SK-N-SH (cell line): ENCODE measurements at regions not wholly inside any gene's neighbourhood (a gene's known extent, or its start where the extent isn't known, plus 50 kb on each side); places are given as distances from the start of the nearest gene placed in this dataset.

Experiments
- CTCF ChIA-PET: fragments of 300-600, 350-600 bp; formaldehyde crosslinking; extraction: SDS; loops from one replicate; lab custom pipeline; 2021; lab: Yijun Ruan, JAX
- POLR2A ChIA-PET: fragments of 350-600 bp; sonication (Branson Sonifier 250); formaldehyde crosslinking; extraction: SDS; loops from one replicate; lab custom pipeline; 2020; ENCODE audit warnings: antibody characterized with exemption, inconsistent platforms; lab: Yijun Ruan, JAX
- DNase-seq: peaks from one replicate; pipeline ENCODE4 v3.0.0; 2012
- H2AFZ ChIP-seq: fragments of 200-600 bp; sonication (generic); 2 replicates; pipeline ENCODE4 v1.8.1; 2016; ENCODE audit warnings: antibody characterized with exemption, mild to moderate bottlenecking, low read depth
- H3F3A ChIP-seq: fragments of 200-600 bp; sonication (generic); replicated peaks from 2 replicates; pipeline ENCODE3; 2016; ENCODE audit warnings: antibody characterized with exemption, mild to moderate bottlenecking; ENCODE audit not compliant: insufficient read depth
- H3K27ac ChIP-seq, 2 experiments: fragments of 200-500 bp in 1 of 2; fragments of 200-600 bp in 1 of 2; sonication (Bioruptor generic) in 1 of 2; sonication (generic), shearing (Covaris generic) in 1 of 2; 2 replicates each; pipeline versions ENCODE4 v1.5.1 to v1.6.1; 2014 to 2016; ENCODE audit warnings: low read depth in 2 of 2, inconsistent platforms in 1 of 2, low read length in 1 of 2, mild to moderate bottlenecking in 1 of 2, mixed read lengths in 1 of 2
- H3K27me3 ChIP-seq: fragments of 200-600 bp; sonication (generic), shearing (Covaris generic); 2 replicates; pipeline ENCODE4 v1.6.1; 2016; ENCODE audit warnings: mixed run types; ENCODE audit not compliant: insufficient read depth
- H3K36me3 ChIP-seq, 2 experiments: fragments of 200-500 bp in 1 of 2; fragments of 200-600 bp in 1 of 2; sonication (Bioruptor generic) in 1 of 2; sonication (generic) in 1 of 2; replicated peaks in 1 of 2; 2 replicates each; pipeline versions ENCODE3 to v1.5.1; 2014 to 2016; ENCODE audit warnings: low read length in 1 of 2, mild to moderate bottlenecking in 1 of 2; ENCODE audit not compliant: insufficient read depth in 2 of 2, control insufficient read depth in 1 of 2
- H3K4me1 ChIP-seq, 2 experiments: fragments of 200-500 bp in 1 of 2; fragments of 200-600 bp in 1 of 2; sonication (Bioruptor generic) in 1 of 2; sonication (generic), shearing (Covaris generic) in 1 of 2; 2 replicates each; pipeline versions ENCODE4 v1.5.1 to v1.6.1; 2014 to 2016; ENCODE audit warnings: low read depth in 1 of 2, low read length in 1 of 2, mixed run types in 1 of 2; ENCODE audit not compliant: insufficient read depth in 2 of 2, control insufficient read depth in 1 of 2
- H3K4me2 ChIP-seq: fragments of 200-600 bp; sonication (generic), shearing (Covaris generic); 2 replicates; pipeline ENCODE4 v1.6.1; 2017; ENCODE audit warnings: mixed run types
- H3K4me3 ChIP-seq, 2 experiments: fragments of 200-500 bp in 1 of 2; fragments of 200-600 bp in 1 of 2; sonication (Bioruptor generic) in 1 of 2; sonication (generic), shearing (Covaris generic) in 1 of 2; 2 replicates each; pipeline versions ENCODE4 v1.5.1 to v1.8.1; 2014 to 2016; ENCODE audit warnings: low read depth in 2 of 2, inconsistent platforms in 1 of 2, low read length in 1 of 2, mild to moderate bottlenecking in 1 of 2, mixed read lengths in 1 of 2, moderate library complexity in 1 of 2
- H3K79me2 ChIP-seq: fragments of 200-600 bp; sonication (generic); 2 replicates; pipeline ENCODE4 v1.8.1; 2017; ENCODE audit warnings: mild to moderate bottlenecking; ENCODE audit not compliant: insufficient read depth
- H3K9ac ChIP-seq: fragments of 200-600 bp; sonication (generic); 2 replicates; pipeline ENCODE4 v1.6.1; 2017; ENCODE audit warnings: mixed run types
- H3K9me2 ChIP-seq: fragments of 200-600 bp; sonication (generic); 2 replicates; pipeline ENCODE4 v1.6.1; 2017; ENCODE audit warnings: mixed run types
- H3K9me3 ChIP-seq: fragments of 200-600 bp; sonication (generic); 2 replicates; pipeline ENCODE4 v1.6.1; 2017; ENCODE audit warnings: mixed run types, mild to moderate bottlenecking, moderate library complexity
- H4K20me1 ChIP-seq: fragments of 200-600 bp; sonication (generic); 2 replicates; pipeline ENCODE4 v1.6.1; 2017; ENCODE audit warnings: mild to moderate bottlenecking, mixed run types; ENCODE audit not compliant: insufficient read depth
- EZH2phosphoT487 ChIP-seq: fragments of 200-600 bp; sonication (generic); IDR thresholded peaks from 2 replicates; pipeline ENCODE4 v1.6.1; 2017; ENCODE audit warnings: low read depth, mixed run types, mild to moderate bottlenecking, antibody characterized with exemption, moderate library complexity, borderline replicate concordance
- FOSL2 ChIP-seq: IDR thresholded peaks from 2 replicates; pipeline ENCODE4 v1.4.0; 2012; ENCODE audit warnings: low read depth, mild to moderate bottlenecking, moderate library complexity, borderline replicate concordance
- FOXJ3 ChIP-seq: sonication (generic); formaldehyde crosslinking; IDR thresholded peaks from 2 replicates; pipeline ENCODE4 v1.5.1; 2020; ENCODE audit warnings: mild to moderate bottlenecking, missing genetic modification reagents
- FOXM1 ChIP-seq: IDR thresholded peaks from 2 replicates; pipeline ENCODE4 v1.4.0; 2012; ENCODE audit warnings: low read depth, mild to moderate bottlenecking
- REST ChIP-seq: IDR thresholded peaks from 2 replicates; pipeline ENCODE4 v1.6.1; 2012; ENCODE audit warnings: mild to moderate bottlenecking, low read depth, low read length, moderate library complexity
- SIN3A ChIP-seq: IDR thresholded peaks from 2 replicates; pipeline ENCODE4 v1.6.1; 2012; ENCODE audit warnings: low read depth, mild to moderate bottlenecking, low read length, moderate library complexity, borderline replicate concordance
- TCF12 ChIP-seq: IDR thresholded peaks from 2 replicates; pipeline ENCODE4 v1.4.0; 2012
- USF2 ChIP-seq: fragments of 150-350 bp; IDR thresholded peaks from 2 replicates; pipeline ENCODE4 v1.6.1; 2017; ENCODE audit warnings: antibody characterized with exemption, low read length, low read depth, borderline replicate concordance
- WGBS: methylation state at CpG from one replicate; pipeline ENCODE4 v1.1.6; 2017; ENCODE audit warnings: low lambda C conversion rate; 5-methylcytosine and 5-hydroxymethylcytosine counted together
- TF ChIP-seq, protein P1 (sequence below): IDR thresholded peaks from 2 replicates; pipeline ENCODE4 v1.4.0; 2012; ENCODE audit warnings: low read depth

DNA sequence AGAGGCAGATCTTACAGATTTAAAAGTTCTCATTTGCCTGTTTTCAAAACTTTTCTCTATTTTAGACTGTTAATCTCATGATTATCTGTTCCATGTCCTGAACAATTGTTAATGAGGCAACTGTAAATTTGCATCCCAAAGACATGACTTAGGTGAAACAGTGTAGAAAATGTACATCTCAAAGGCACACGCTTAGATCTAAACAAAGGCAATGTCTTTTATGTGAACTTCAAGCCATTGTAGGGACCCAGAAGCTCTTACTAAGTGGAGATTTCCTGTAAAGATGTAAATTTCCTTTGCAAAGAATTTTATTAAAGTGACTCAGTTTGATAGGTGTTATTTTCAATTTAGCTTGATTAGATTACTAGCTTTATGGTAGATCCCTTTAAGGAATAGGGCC is 125.2 kb upstream of the F3 start:
- H3K9ac ChIP-seq, result no peak overlapping the region
- ChIA-PET CTCF (no interaction called here), POLR2A (no interaction called here)
- peaks cover 0 to 3% of the 10 kb centered on the region in 2 experiments; a peak in 1 of 4 replicates for H3K4me1 ChIP-seq
- H3K36me3 ChIP-seq, result peaks cover 0 to 2% of the 10 kb centered on the region in 2 experiments
- no peaks in the 10 kb centered on the region for H3K9me2 ChIP-seq
- no peaks in the 10 kb centered on the region for H3F3A ChIP-seq
- no peak for DNase-seq
- whole genome bisulfite sequencing, result 94% methylated on average over 1 of the region's 1 CpG
- H3K4me3 ChIP-seq, result no peak overlapping the region
- H3K9me3 ChIP-seq, result no peaks in the 10 kb centered on the region
- no peak overlapping the region for H3K27ac ChIP-seq
- H2AFZ ChIP-seq, result no peak overlapping the region
- TF ChIP-seq EZH2phosphoT487 (no peak), REST (no peak), TCF12 (no peak), FOXM1 (no peak), SIN3A (no peak), FOXJ3 (CRISPR knock-in tag) (no peak)
- H3K4me2 ChIP-seq, result no peak overlapping the region
- H3K79me2 ChIP-seq, result no peaks in the 10 kb centered on the region
- H3K27me3 ChIP-seq, result no peaks in the 10 kb centered on the region
- no peaks in the 10 kb centered on the region for H4K20me1 ChIP-seq

DNA sequence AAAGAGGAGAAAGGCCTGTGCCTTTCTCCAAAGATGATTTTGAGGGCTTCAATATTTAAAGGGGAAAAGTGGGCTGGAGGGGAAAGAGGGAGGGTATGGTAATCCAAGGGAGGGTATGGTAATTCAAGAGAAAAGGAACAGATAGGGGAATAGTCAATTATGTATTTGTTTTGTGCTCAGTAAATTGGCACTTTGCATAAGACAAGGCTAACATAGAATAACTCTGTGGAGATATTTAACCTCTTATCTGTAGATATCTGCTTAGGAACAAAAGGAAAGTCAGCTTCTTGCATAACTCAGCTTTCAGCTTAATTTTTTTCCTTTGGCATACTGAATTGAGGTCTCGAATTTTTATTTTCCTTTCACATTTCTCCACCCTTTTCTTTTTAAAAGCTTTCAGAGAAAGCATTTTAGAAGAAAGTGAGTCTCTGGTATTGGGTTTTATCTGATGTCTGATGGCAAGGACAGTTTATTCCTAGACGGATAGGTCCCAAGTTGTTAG is 119.9 kb upstream of the F3 start:
- WGBS, result 58% methylated on average over 2 of the region's 2 CpGs
- Histone ChIP-seq H3K4me3 (no peak overlapping the region), H3K9ac (no peak overlapping the region), H3F3A (no peaks in the 10 kb centered on the region), H3K27ac (no peak overlapping the region), H3K9me2 (no peaks in the 10 kb centered on the region), H3K79me2 (no peaks in the 10 kb centered on the region), H3K4me1 (no peaks in the 10 kb centered on the region; a peak in 2 of 4 replicates), H3K9me3 (no peaks in the 10 kb centered on the region), H3K4me2 (no peak overlapping the region), H3K36me3 (peaks cover 0 to 2% of the 10 kb centered on the region in 2 experiments), H2AFZ (no peak overlapping the region), H4K20me1 (no peaks in the 10 kb centered on the region), H3K27me3 (no peaks in the 10 kb centered on the region)
- ChIA-PET POLR2A (no interaction called here), CTCF (no interaction called here)
- TF ChIP-seq USF2 (no peak), FOSL2 (no peak)
- TF ChIP-seq, protein P1, sequence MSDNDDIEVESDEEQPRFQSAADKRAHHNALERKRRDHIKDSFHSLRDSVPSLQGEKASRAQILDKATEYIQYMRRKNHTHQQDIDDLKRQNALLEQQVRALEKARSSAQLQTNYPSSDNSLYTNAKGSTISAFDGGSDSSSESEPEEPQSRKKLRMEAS, result no peak
- no peak for DNase-seq
